ENCODE measurements at regions not wholly inside any gene's neighbourhood (a gene's known extent, or its start where the extent isn't known, plus 50 kb on each side); places are given as distances from the start of the nearest gene placed in this dataset.

DNA sequence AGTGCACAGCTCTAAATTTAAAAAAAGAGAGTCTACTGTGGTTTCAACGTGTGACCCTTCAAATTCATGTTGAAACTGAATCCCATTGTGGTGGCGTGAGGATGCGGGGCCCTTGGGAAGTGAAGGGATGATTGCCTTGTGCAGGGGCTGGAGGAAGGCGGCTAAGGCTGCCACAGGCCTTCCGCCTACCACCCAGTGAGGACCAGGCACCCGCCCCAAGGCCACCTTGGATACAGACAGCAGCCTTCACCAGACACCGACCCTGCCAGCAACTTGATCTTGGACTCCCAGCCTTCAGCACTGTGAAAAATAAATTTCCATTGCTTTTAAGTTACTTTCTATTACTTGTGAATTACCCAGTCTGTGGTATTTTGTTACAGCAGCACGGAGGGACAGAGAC is 103.4 kb upstream of the TMEM18 start:
- peaks cover 3% of the 10 kb centered on the region for H3K27me3 Mint-ChIP-seq (ENCODE audit: low read depth)
- H2BK12ac ChIP-seq (ENCODE audit: insufficient read length, low read depth, low read length) = no peak overlapping the region
- no peak overlapping the region for H2AK5ac ChIP-seq (ENCODE audit: insufficient read length, low read length)
- no peaks in the 10 kb centered on the region for H3K23me2 ChIP-seq (ENCODE audit: insufficient read length, low read depth, low read length, poor library complexity, severe bottlenecking)
- H4K20me1 ChIP-seq (ENCODE audit: control insufficient read depth, insufficient read depth, insufficient read length) = no peaks in the 10 kb centered on the region
- no peak overlapping the region for H2BK15ac ChIP-seq (ENCODE audit: low read depth, low read length)
- no peaks in the 10 kb centered on the region for H3K79me1 ChIP-seq (ENCODE audit: insufficient read depth, low read depth, low read length, poor library complexity, severe bottlenecking)
- H3T11ph ChIP-seq (ENCODE audit: low read length) = no peak overlapping the region
- H3K27ac ChIP-seq (ENCODE audit: insufficient read length, low read depth, low read length) = no peak overlapping the region
- no peaks in the 10 kb centered on the region for H3K9me3 ChIP-seq (ENCODE audit: control insufficient read depth, low read depth, low read length)
- H3K23ac ChIP-seq (ENCODE audit: insufficient read length, low read depth, low read length) = no peak overlapping the region
- no peak overlapping the region for H3K9ac ChIP-seq (ENCODE audit: extremely low read depth, insufficient read length, low read length)
- H3K4me1 Mint-ChIP-seq = peaks cover 26 to 30% of the 10 kb centered on the region in 2 experiments
- no peak overlapping the region for H2BK120ac ChIP-seq (ENCODE audit: low read depth, low read length, poor library complexity, severe bottlenecking)
- H3K27me3 ChIP-seq (ENCODE audit: insufficient read depth, low read length) = no peaks in the 10 kb centered on the region
- H3K56ac ChIP-seq (ENCODE audit: insufficient read length, low read depth, low read length) = no peak overlapping the region
- H3K27ac Mint-ChIP-seq = no peak overlapping the region
- H3K9me3 Mint-ChIP-seq = peaks cover 4 to 7% of the 10 kb centered on the region in 2 experiments; a peak in 3 of 5 replicates
- no peak overlapping the region for H3K4me3 Mint-ChIP-seq
- H3K4ac ChIP-seq (ENCODE audit: low read depth, low read length) = no peak overlapping the region
- H4K91ac ChIP-seq (ENCODE audit: insufficient read length, low read depth, low read length) = no peak overlapping the region
- H3K4me2 ChIP-seq (ENCODE audit: insufficient read depth, insufficient read length, low read length) = no peak overlapping the region
- no peak overlapping the region for H4K5ac ChIP-seq (ENCODE audit: insufficient read length, low read depth, low read length)
- peaks cover 2% of the 10 kb centered on the region; the same call in 1 of the 2 replicates for H3K4me1 ChIP-seq (ENCODE audit: insufficient read depth, low read length)
- H3K36me3 Mint-ChIP-seq (ENCODE audit: insufficient read depth in 1 of 3, low read depth in 3 of 3) = peaks cover 0 to 3% (median 0%) of the 10 kb centered on the region in 3 experiments; a peak in 3 of 7 replicates
- no peak for DNase-seq
- H3K79me2 ChIP-seq (ENCODE audit: insufficient read depth, low read length) = no peaks in the 10 kb centered on the region
- H2BK5ac ChIP-seq (ENCODE audit: insufficient read length, low read length) = no peak overlapping the region
- TF ChIP-seq, protein P1, sequence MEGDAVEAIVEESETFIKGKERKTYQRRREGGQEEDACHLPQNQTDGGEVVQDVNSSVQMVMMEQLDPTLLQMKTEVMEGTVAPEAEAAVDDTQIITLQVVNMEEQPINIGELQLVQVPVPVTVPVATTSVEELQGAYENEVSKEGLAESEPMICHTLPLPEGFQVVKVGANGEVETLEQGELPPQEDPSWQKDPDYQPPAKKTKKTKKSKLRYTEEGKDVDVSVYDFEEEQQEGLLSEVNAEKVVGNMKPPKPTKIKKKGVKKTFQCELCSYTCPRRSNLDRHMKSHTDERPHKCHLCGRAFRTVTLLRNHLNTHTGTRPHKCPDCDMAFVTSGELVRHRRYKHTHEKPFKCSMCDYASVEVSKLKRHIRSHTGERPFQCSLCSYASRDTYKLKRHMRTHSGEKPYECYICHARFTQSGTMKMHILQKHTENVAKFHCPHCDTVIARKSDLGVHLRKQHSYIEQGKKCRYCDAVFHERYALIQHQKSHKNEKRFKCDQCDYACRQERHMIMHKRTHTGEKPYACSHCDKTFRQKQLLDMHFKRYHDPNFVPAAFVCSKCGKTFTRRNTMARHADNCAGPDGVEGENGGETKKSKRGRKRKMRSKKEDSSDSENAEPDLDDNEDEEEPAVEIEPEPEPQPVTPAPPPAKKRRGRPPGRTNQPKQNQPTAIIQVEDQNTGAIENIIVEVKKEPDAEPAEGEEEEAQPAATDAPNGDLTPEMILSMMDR (conservative IDR thresholded peaks at IDR 0.05) = no peak
- no peak overlapping the region for H3K14ac ChIP-seq (ENCODE audit: insufficient read depth, low read length)
- H2BK20ac ChIP-seq (ENCODE audit: low read depth, low read length, poor library complexity, severe bottlenecking) = no peak overlapping the region
- H3K18ac ChIP-seq (ENCODE audit: insufficient read length, low read depth, low read length) = no peak overlapping the region
- no peak overlapping the region for H4K8ac ChIP-seq (replicated peaks; ENCODE audit: insufficient read length, low read depth, low read length)
- no CpG with 5 or more reads among the region's 8 CpGs for WGBS (ENCODE audit: extremely low coverage, insufficient read length, low lambda C conversion rate)
- no peak overlapping the region for H2AFZ ChIP-seq (ENCODE audit: low read length)

All from H9 (cell line).